Esophagus muscularis mucosa (tissue), 4 donors: ENCODE measurements at regions not wholly inside any gene's neighbourhood (a gene's known extent, or its start where the extent isn't known, plus 50 kb on each side); places are given as distances from the start of the nearest gene placed in this dataset.
"Not testable (repeated sequence)": the region's sequence is repeated elsewhere in the genome, so short reads cannot be mapped to it uniquely, and the experiment has no call there.

Experiments
- DNase-seq: peaks from one replicate; pipeline ENCODE4 v3.0.0-alpha.2; 2017; ENCODE audit errors: extremely low spot score
- H3K27ac ChIP-seq, 4 donors: fragments of 200-600 bp; sonication (generic); replicated peaks in 1 of 4; 1 replicate in 3 of 4; 2 replicates in 1 of 4; pipeline ENCODE4 v1.5.1; 2016 to 2019; ENCODE audit warnings: mild to moderate bottlenecking in 1 of 4
- H3K27me3 ChIP-seq, 4 donors: fragments of 200-600 bp; sonication (generic); one replicate each; pipeline versions ENCODE4 v1.5.1 to v1.6.0; 2016 to 2019
- H3K36me3 ChIP-seq, 4 donors: fragments of 200-600 bp; sonication (generic); one replicate each; pipeline ENCODE4 v1.5.1; 2016 to 2019
- H3K4me1 ChIP-seq, 4 donors: fragments of 200-600 bp; sonication (generic); one replicate each; pipeline ENCODE4 v1.5.1; 2016 to 2019
- H3K4me3 ChIP-seq, 4 donors: fragments of 200-600 bp; sonication (generic); 1 replicate in 2 of 4; 2 replicates in 2 of 4; pipeline ENCODE4 v1.5.1; 2016 to 2019; ENCODE audit warnings: mild to moderate bottlenecking in 4 of 4, moderate library complexity in 1 of 4
- H3K9me3 ChIP-seq, 4 donors: fragments of 200-600 bp; sonication (generic); 1 replicate in 3 of 4; 2 replicates in 1 of 4; pipeline ENCODE4 v1.5.1; 2016 to 2019
- EP300 ChIP-seq: sonication (generic); formaldehyde crosslinking; IDR thresholded peaks from one replicate; pipeline ENCODE4 v1.6.1; 2017; ENCODE audit warnings: antibody characterized with exemption
- POLR2A ChIP-seq: fragments of 450-650 bp; IDR thresholded peaks from one replicate; pipeline ENCODE4 v1.6.1; 2017; ENCODE audit warnings: antibody characterized with exemption, moderate library complexity, mild to moderate bottlenecking, low read depth
- POLR2AphosphoS5 ChIP-seq, 2 donors: sonication (generic); formaldehyde crosslinking; IDR thresholded peaks; one replicate each; pipeline ENCODE4 v1.6.1; 2017; ENCODE audit warnings: antibody characterized with exemption in 2 of 2
- WGBS: methylation state at CpG from one replicate; pipeline ENCODE4 v1.1.5; 2018; 5-methylcytosine and 5-hydroxymethylcytosine counted together
- intact Hi-C: fragments of 100-400 bp; cut with DNase I; formaldehyde crosslinking; loops from one replicate; pipeline ENCODE4 v1.15.1; 2023
- TF ChIP-seq, protein P1 (sequence below), 3 experiments: fragments of 200-600 bp in 2 of 3; fragments of 450-650 bp in 1 of 3; sonication (generic) in 2 of 3; IDR thresholded peaks; one replicate each; pipeline ENCODE4 v1.5.1; 2017 to 2019; ENCODE audit warnings: antibody characterized with exemption in 3 of 3, mild to moderate bottlenecking in 2 of 3, moderate library complexity in 1 of 3

DNA sequence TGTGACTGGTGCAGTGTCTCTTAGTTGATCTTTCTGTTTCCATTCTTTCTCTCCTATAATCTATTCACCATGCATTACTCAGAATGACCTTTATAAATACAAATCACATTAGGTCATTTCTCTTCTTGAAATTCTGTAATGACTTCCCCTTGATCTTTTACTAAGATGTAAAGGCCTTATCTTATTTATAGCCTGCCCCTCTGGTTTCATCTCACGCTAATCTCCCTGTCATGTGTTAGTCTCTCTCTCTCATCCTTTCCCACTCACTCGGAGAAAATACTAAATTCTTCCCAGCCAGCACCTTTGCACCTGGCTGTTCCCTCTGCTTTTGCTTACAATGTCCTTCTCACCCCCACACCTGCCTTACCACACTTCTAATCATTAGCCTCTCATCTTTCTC is 530.8 kb downstream of the ADCYAP1 start:
- no peaks in the 10 kb centered on the region for H3K4me1 ChIP-seq
- intact Hi-C loops: no loop called here
- H3K27ac ChIP-seq: no peak overlapping the region
- H3K27me3 ChIP-seq: no peaks in the 10 kb centered on the region
- no peaks in the 10 kb centered on the region for H3K36me3 ChIP-seq
- no peak overlapping the region for H3K4me3 ChIP-seq
- TF ChIP-seq, protein P1, sequence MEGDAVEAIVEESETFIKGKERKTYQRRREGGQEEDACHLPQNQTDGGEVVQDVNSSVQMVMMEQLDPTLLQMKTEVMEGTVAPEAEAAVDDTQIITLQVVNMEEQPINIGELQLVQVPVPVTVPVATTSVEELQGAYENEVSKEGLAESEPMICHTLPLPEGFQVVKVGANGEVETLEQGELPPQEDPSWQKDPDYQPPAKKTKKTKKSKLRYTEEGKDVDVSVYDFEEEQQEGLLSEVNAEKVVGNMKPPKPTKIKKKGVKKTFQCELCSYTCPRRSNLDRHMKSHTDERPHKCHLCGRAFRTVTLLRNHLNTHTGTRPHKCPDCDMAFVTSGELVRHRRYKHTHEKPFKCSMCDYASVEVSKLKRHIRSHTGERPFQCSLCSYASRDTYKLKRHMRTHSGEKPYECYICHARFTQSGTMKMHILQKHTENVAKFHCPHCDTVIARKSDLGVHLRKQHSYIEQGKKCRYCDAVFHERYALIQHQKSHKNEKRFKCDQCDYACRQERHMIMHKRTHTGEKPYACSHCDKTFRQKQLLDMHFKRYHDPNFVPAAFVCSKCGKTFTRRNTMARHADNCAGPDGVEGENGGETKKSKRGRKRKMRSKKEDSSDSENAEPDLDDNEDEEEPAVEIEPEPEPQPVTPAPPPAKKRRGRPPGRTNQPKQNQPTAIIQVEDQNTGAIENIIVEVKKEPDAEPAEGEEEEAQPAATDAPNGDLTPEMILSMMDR (IDR thresholded peaks at IDR 0.05): no peak
- no peak for TF ChIP-seq POLR2A
- no peak for TF ChIP-seq EP300
- H3K9me3 ChIP-seq: no peaks in the 10 kb centered on the region
- DNase-seq: no peak
- 45% methylated on average over 2 of the region's 2 CpGs for WGBS

DNA sequence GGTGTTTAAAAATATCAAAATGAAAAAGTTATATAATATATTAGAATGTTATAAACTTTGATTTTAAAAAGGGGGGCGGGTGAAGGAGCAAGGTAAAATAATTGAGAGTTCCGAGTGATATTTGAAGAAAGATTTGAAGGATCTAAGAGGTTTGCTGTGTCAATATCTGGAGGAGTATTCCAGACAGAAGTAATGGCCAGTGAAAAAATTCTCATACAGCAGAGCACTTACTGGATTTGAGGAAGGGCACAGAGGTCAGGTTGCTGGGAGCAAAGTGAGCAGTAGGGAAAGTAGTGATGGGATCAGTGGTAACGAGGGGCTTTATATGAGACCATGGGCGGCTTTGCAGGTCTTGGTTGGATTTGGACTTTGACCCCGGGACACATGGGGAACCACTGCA is 531.5 kb downstream of the ADCYAP1 start:
- Histone ChIP-seq H3K36me3 (no peaks in the 10 kb centered on the region), H3K27ac (no peak overlapping the region), H3K9me3 (no peaks in the 10 kb centered on the region), H3K4me3 (no peak overlapping the region), H3K4me1 (no peaks in the 10 kb centered on the region), H3K27me3 (no peaks in the 10 kb centered on the region)
- intact Hi-C loops: no loop called here
- TF ChIP-seq, protein P1 (IDR thresholded peaks at IDR 0.05): no peak
- TF ChIP-seq POLR2AphosphoS5 (IDR thresholded peaks at IDR 0.05): no peak
- TF ChIP-seq POLR2A: no peak
- no peak for TF ChIP-seq EP300
- WGBS: 78% methylated on average over 5 of the region's 5 CpGs
- DNase-seq: no peak

DNA sequence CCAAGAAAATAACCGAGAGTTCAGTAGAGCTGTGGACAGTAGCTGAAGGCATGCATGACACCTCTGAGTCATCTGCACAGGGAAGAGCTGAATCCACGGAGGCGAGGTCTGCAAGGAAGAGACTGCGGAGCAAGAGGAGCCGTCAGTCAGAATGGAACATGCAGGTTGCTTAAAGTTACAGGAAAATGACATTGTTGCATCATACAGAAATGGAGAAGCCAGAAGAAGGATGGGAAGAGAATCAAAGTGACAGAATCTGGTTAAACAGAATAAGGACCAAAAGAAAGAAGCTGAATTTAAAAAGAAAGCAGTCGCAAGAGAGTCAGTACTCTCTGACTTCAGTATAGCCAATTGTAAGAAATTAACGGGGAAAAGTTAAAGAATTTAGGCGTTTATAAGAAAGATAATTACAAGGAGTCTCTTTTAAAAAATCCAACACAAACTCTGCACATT is 533.8 kb downstream of the ADCYAP1 start:
- Histone ChIP-seq H3K36me3 (no peaks in the 10 kb centered on the region), H3K4me3 (no peak overlapping the region), H3K27ac (no peak overlapping the region), H3K9me3 (no peaks in the 10 kb centered on the region), H3K4me1 (no peaks in the 10 kb centered on the region), H3K27me3 (no peaks in the 10 kb centered on the region)
- intact Hi-C loops: no loop called here
- TF ChIP-seq POLR2AphosphoS5 (IDR thresholded peaks at IDR 0.05): no peak
- no peak for TF ChIP-seq POLR2A
- no peak for TF ChIP-seq EP300
- TF ChIP-seq, protein P1 (IDR thresholded peaks at IDR 0.05): no peak
- no peak for DNase-seq
- WGBS: 78% methylated on average over 8 of the region's 8 CpGs

DNA sequence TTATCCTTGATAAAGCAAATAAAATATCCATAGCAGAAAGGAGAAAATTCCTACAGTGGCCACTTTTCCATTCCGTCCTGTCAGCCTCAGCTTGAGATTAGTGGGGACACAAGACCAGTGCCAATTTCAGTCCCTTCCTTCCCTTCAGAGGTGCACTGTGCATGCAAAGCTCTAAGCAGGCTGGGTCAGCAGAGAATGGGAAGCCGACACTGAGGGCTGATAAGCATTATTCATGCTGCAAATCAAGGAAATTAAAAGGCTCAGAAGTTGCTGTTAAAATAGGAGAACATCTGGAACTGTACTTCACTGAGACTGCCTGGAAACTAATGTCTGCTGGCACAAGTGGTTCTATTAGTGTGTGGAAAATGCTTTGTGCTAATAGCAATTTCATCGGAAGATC is 534.3 kb downstream of the ADCYAP1 start:
- Histone ChIP-seq H3K4me1 (no peaks in the 10 kb centered on the region), H3K9me3 (no peaks in the 10 kb centered on the region), H3K27me3 (no peaks in the 10 kb centered on the region), H3K36me3 (no peaks in the 10 kb centered on the region), H3K27ac (no peak overlapping the region), H3K4me3 (no peak overlapping the region)
- TF ChIP-seq EP300 (no peak), POLR2A (no peak), POLR2AphosphoS5 (IDR thresholded peaks at IDR 0.05) (no peak)
- TF ChIP-seq, protein P1 (IDR thresholded peaks at IDR 0.05): no peak
- intact Hi-C loops: no loop called here
- WGBS: 47% methylated on average over 3 of the region's 3 CpGs
- no peak for DNase-seq

DNA sequence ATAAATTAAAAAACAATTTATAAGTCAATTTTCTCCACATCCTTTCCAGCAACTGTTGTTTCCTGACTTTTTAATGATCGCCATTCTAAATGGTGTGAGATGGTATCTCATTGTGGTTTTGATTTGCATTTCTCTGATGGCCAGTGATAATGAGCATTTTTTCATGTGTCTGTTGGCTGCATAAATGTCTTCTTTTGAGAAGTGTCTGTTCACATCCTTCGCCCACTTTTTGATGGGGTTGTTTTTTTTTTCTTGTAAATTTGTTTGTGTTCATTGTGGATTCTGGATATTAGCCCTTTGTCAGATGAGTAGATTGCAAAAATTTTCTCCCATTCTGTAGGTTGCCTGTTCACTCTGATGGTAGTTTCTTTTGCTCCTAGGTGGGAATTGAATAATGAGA is 539.4 kb downstream of the ADCYAP1 start:
- H3K9me3 ChIP-seq, H3K27ac ChIP-seq, H3K4me3 ChIP-seq, DNase-seq, H3K36me3 ChIP-seq, H3K27me3 ChIP-seq, intact Hi-C loops, H3K4me1 ChIP-seq: not testable (repeated sequence)
- WGBS: 70% methylated on average over 2 of the region's 2 CpGs
